PC-9 (cell line): ENCODE measurements at regions not wholly inside any gene's neighbourhood (a gene's known extent, or its start where the extent isn't known, plus 50 kb on each side); places are given as distances from the start of the nearest gene placed in this dataset.

Experiments
- BruUV-seq: library from RNA; stranded (reverse); fragments of 400-500 nt; replicated peaks from 2 replicates; lab custom pipeline; 2021; lab: Mats Ljungman, UMichigan
- CTCF ChIA-PET: fragments of 300-600 bp; sonication (Branson Sonifier 250); formaldehyde crosslinking; loops from one replicate; lab custom pipeline; 2022; ENCODE audit warnings: antibody characterized with exemption; lab: Charles Lee
- POLR2A ChIA-PET: fragments of 300-600 bp; sonication (Branson Sonifier 250); formaldehyde crosslinking; loops from one replicate; lab custom pipeline; 2022; ENCODE audit warnings: antibody characterized with exemption; ENCODE audit not compliant: unreplicated experiment; lab: Charles Lee
- DNase-seq, 2 experiments: peaks; one replicate each; pipeline versions ENCODE4 v3.0.0 to v3.0.0-alpha.2; 2015 to 2022; ENCODE audit warnings: mixed read lengths in 1 of 2
- H2AFZ ChIP-seq: fragments of 200-600 bp; sonication (generic); 2 replicates; pipeline ENCODE4 v1.8.1; 2017; ENCODE audit warnings: antibody characterized with exemption
- H3F3A ChIP-seq: fragments of 200-600 bp; sonication (generic); 2 replicates; pipeline ENCODE4 v1.8.1; 2017; ENCODE audit warnings: antibody characterized with exemption, mild to moderate bottlenecking, low read depth; ENCODE audit not compliant: insufficient read depth
- H3K27ac ChIP-seq: fragments of 200-600 bp; sonication (generic); 2 replicates; pipeline ENCODE4 v1.6.1; 2016; ENCODE audit warnings: mixed run types
- H3K27me3 ChIP-seq: fragments of 200-600 bp; sonication (generic); 2 replicates; pipeline ENCODE4 v1.6.1; 2016; ENCODE audit warnings: low read depth, mixed run types; ENCODE audit not compliant: insufficient read depth
- H3K36me3 ChIP-seq: fragments of 200-600 bp; sonication (generic); 2 replicates; pipeline ENCODE4 v1.6.1; 2016; ENCODE audit warnings: low read depth, mixed run types
- H3K4me1 ChIP-seq: fragments of 200-600 bp; sonication (generic); replicated peaks from 2 replicates; pipeline ENCODE4 v1.6.1; 2016; ENCODE audit warnings: mixed run types; ENCODE audit not compliant: insufficient read depth
- H3K4me2 ChIP-seq: fragments of 200-600 bp; sonication (generic); 2 replicates; pipeline ENCODE4 v1.6.1; 2017; ENCODE audit warnings: mixed run types
- H3K4me3 ChIP-seq: fragments of 200-600 bp; sonication (generic); 2 replicates; pipeline ENCODE4 v1.6.1; 2016; ENCODE audit warnings: mixed run types
- H3K79me2 ChIP-seq: fragments of 200-600 bp; sonication (generic); 2 replicates; pipeline ENCODE4 v1.6.1; 2017; ENCODE audit warnings: low read depth, mixed run types
- H3K9me2 ChIP-seq: fragments of 200-600 bp; sonication (generic); 2 replicates; pipeline ENCODE4 v1.8.1; 2017; ENCODE audit warnings: mild to moderate bottlenecking; ENCODE audit not compliant: insufficient read depth
- H3K9me3 ChIP-seq: fragments of 200-600 bp; sonication (generic); 2 replicates; pipeline ENCODE4 v1.8.1; 2016; ENCODE audit warnings: low read depth; ENCODE audit not compliant: insufficient read depth
- H4K20me1 ChIP-seq: fragments of 200-600 bp; sonication (generic); 2 replicates; pipeline ENCODE4 v1.8.1; 2017; ENCODE audit not compliant: insufficient read depth
- EZH2 ChIP-seq: fragments of 200-600 bp; sonication (generic); IDR thresholded peaks from 2 replicates; pipeline ENCODE4 v1.8.0; 2017; ENCODE audit warnings: antibody characterized with exemption, low read depth
- intact Hi-C: fragments of 100-400 bp; cut with micrococcal nuclease; formaldehyde crosslinking; loops from one replicate; pipeline ENCODE4 v1.10.0; 2022; ENCODE audit not compliant: unreplicated experiment
- TF ChIP-seq, protein P1 (sequence below): fragments of 200-600 bp; sonication (generic); conservative IDR thresholded peaks from 2 replicates; pipeline ENCODE4 v1.6.1; 2017; ENCODE audit warnings: mixed run types, antibody characterized with exemption, mild to moderate bottlenecking, moderate library complexity

GRCh38 chr22:27639248-27640086 is 162.1 kb downstream of the MN1 start:
- H3F3A ChIP-seq, result no peaks in the 10 kb centered on the region
- H3K27me3 ChIP-seq, result no peaks in the 10 kb centered on the region
- no peaks in the 10 kb centered on the region for H3K4me1 ChIP-seq
- no peak overlapping the region for H3K4me2 ChIP-seq
- no peak for TF ChIP-seq EZH2
- TF ChIP-seq, protein P1, sequence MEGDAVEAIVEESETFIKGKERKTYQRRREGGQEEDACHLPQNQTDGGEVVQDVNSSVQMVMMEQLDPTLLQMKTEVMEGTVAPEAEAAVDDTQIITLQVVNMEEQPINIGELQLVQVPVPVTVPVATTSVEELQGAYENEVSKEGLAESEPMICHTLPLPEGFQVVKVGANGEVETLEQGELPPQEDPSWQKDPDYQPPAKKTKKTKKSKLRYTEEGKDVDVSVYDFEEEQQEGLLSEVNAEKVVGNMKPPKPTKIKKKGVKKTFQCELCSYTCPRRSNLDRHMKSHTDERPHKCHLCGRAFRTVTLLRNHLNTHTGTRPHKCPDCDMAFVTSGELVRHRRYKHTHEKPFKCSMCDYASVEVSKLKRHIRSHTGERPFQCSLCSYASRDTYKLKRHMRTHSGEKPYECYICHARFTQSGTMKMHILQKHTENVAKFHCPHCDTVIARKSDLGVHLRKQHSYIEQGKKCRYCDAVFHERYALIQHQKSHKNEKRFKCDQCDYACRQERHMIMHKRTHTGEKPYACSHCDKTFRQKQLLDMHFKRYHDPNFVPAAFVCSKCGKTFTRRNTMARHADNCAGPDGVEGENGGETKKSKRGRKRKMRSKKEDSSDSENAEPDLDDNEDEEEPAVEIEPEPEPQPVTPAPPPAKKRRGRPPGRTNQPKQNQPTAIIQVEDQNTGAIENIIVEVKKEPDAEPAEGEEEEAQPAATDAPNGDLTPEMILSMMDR, result no peak
- DNase-seq, result no peak
- no peak overlapping the region for H2AFZ ChIP-seq
- CTCF ChIA-PET, result no interaction called here
- no peaks in the 10 kb centered on the region for H3K79me2 ChIP-seq
- H3K9me3 ChIP-seq, result no peaks in the 10 kb centered on the region
- H3K27ac ChIP-seq, result no peak overlapping the region
- H4K20me1 ChIP-seq, result no peaks in the 10 kb centered on the region
- no peaks in the 10 kb centered on the region for H3K36me3 ChIP-seq
- POLR2A ChIA-PET, result no interaction called here
- no peak overlapping the region for H3K4me3 ChIP-seq
- intact Hi-C loops, result no loop called here
- no TSS peak for BruUV-seq
- no peaks in the 10 kb centered on the region for H3K9me2 ChIP-seq

- H3K36me3 ChIP-seq, result no peaks in the 10 kb centered on the region
- TF ChIP-seq, protein P1, result no peak
- no peak for TF ChIP-seq EZH2
- intact Hi-C loops, result no loop called here
- ChIA-PET POLR2A (no interaction called here), CTCF (no interaction called here)
- H3F3A ChIP-seq, result no peaks in the 10 kb centered on the region
- H2AFZ ChIP-seq, result no peak overlapping the region
- no peaks in the 10 kb centered on the region for H3K9me3 ChIP-seq
- no peaks in the 10 kb centered on the region for H4K20me1 ChIP-seq
- BruUV-seq, result no TSS peak
- no peak overlapping the region for H3K27ac ChIP-seq
- no peak for DNase-seq
- H3K27me3 ChIP-seq, result no peaks in the 10 kb centered on the region
- H3K4me2 ChIP-seq, result no peak overlapping the region
- no peak overlapping the region for H3K4me3 ChIP-seq
- no peaks in the 10 kb centered on the region for H3K9me2 ChIP-seq
- H3K79me2 ChIP-seq, result no peaks in the 10 kb centered on the region
- H3K4me1 ChIP-seq, result no peaks in the 10 kb centered on the region
These were observed 160.3 kb downstream of the MN1 start for GRCh38 chr22:27641049-27641795.

DNA sequence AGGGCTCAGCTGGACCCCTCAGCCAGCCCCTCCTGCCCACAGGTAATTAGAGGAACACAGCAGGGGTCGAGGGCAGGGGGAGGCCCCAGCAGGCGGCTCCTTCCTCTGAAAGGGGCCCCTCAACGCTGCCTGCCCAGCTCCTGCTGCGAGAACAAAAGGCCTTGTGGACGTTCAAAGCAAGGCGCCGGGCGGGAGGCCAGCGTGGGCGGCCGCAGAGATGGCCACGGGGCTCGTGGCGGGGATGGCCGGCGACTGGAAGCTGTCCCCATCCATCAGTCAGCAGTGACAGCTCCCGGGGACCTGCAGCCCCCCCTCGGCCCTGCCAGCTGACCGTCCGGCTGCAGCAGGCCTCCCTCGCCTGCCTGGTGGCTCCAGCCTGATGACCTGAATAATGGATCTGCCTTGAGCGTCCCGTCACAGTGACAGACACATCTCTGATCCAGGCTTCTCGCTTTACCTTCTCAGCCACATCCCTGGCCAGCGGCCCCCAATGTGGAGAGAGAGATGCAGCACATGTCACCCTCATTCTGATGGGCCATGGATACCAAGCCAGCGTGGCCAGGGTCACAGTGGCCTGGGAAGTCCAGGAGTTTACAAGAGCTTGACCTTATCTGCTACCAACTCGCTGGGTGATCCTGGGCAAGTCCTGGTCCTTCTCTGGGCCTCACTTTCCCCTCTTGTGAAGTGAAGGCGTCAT is 159.3 kb downstream of the MN1 start:
- Histone ChIP-seq H3K27me3 (no peaks in the 10 kb centered on the region), H4K20me1 (no peaks in the 10 kb centered on the region), H3F3A (no peaks in the 10 kb centered on the region), H3K27ac (no peak overlapping the region), H3K79me2 (no peaks in the 10 kb centered on the region), H3K36me3 (no peaks in the 10 kb centered on the region), H3K4me2 (no peak overlapping the region), H3K4me1 (no peaks in the 10 kb centered on the region), H3K9me2 (no peaks in the 10 kb centered on the region), H3K9me3 (no peaks in the 10 kb centered on the region), H3K4me3 (no peak overlapping the region), H2AFZ (no peak overlapping the region)
- BruUV-seq, result no TSS peak
- CTCF ChIA-PET, result no interaction called here
- POLR2A ChIA-PET, result no interaction called here
- TF ChIP-seq, protein P1, result no peak
- TF ChIP-seq EZH2, result no peak
- no peak for DNase-seq
- intact Hi-C loops, result no loop called here
